HEK293 (cell line): ENCODE measurements at regions not wholly inside any gene's neighbourhood (a gene's known extent, or its start where the extent isn't known, plus 50 kb on each side); places are given as distances from the start of the nearest gene placed in this dataset.

ENCODE experiments used
- CTCF ChIA-PET: fragments of 350-600 bp; formaldehyde crosslinking; extraction: SDS; loops from one replicate; lab custom pipeline; 2021; ENCODE audit warnings: antibody characterized with exemption; lab: Yijun Ruan, JAX
- POLR2A ChIA-PET: fragments of 300-600 bp; formaldehyde crosslinking; extraction: SDS; loops from one replicate; lab custom pipeline; 2020; ENCODE audit warnings: antibody characterized with exemption, inconsistent platforms; lab: Yijun Ruan, JAX
- H3K27ac ChIP-seq: fragments of 200-500 bp; sonication (Bioruptor generic); 2 replicates; pipeline ENCODE4 v1.5.1; 2014; ENCODE audit warnings: low read depth, low read length, control low read depth, inconsistent platforms; ENCODE audit errors: extremely low read depth
- H3K36me3 ChIP-seq, 2 experiments: fragments of 200-500 bp in 1 of 2; sonication (Bioruptor generic) in 1 of 2; 1 replicate in 1 of 2; 2 replicates in 1 of 2; pipeline ENCODE4 v1.5.1; 2014 to 2017; ENCODE audit warnings: inconsistent platforms in 2 of 2, low read length in 2 of 2; ENCODE audit not compliant: control insufficient read depth in 2 of 2, insufficient read depth in 1 of 2
- H3K4me1 ChIP-seq: fragments of 200-500 bp; sonication (Bioruptor generic); 2 replicates; pipeline ENCODE4 v1.5.1; 2014; ENCODE audit warnings: mild to moderate bottlenecking, low read length, inconsistent platforms; ENCODE audit not compliant: control insufficient read depth, insufficient read depth
- H3K4me3 ChIP-seq: 2 replicates; pipeline ENCODE4 v1.5.1; 2011; ENCODE audit warnings: low read depth, mild to moderate bottlenecking, control low read depth, low read length, moderate library complexity
- H3K9me3 ChIP-seq: fragments of 200-500 bp; sonication (Bioruptor generic); 2 replicates; pipeline ENCODE4 v1.5.1; 2014; ENCODE audit warnings: low read depth, low read length, inconsistent platforms; ENCODE audit not compliant: control insufficient read depth, insufficient read depth
- REPIN1 ChIP-seq: fragments of 450-650 bp; formaldehyde crosslinking; IDR thresholded peaks from 2 replicates; pipeline ENCODE4 v1.5.1; 2017; ENCODE audit warnings: missing biosample characterization, missing genetic modification characterization, low read depth
- ZFP37 ChIP-seq: fragments of 450-650 bp; formaldehyde crosslinking; IDR thresholded peaks from 2 replicates; pipeline ENCODE4 v1.5.1; 2016; ENCODE audit warnings: missing biosample characterization, missing genetic modification characterization
- ZFP41 ChIP-seq: fragments of 450-650 bp; formaldehyde crosslinking; IDR thresholded peaks from 2 replicates; pipeline ENCODE4 v1.5.1; 2016; ENCODE audit warnings: missing biosample characterization, missing genetic modification characterization, borderline replicate concordance
- ZNF335 ChIP-seq: fragments of 450-650 bp; formaldehyde crosslinking; conservative IDR thresholded peaks from 2 replicates; pipeline ENCODE4 v1.5.1; 2016; ENCODE audit warnings: missing biosample characterization, missing genetic modification characterization
- ZNF501 ChIP-seq: fragments of 450-650 bp; formaldehyde crosslinking; IDR thresholded peaks from 2 replicates; pipeline ENCODE4 v1.5.1; 2016; ENCODE audit warnings: missing biosample characterization, missing genetic modification characterization
- ZNF561 ChIP-seq: fragments of 450-650 bp; IDR thresholded peaks from 2 replicates; pipeline ENCODE4 v1.5.1; 2018; ENCODE audit warnings: missing biosample characterization, missing genetic modification characterization, borderline replicate concordance
- TF ChIP-seq, protein P1 (sequence below): fragments of 450-650 bp; formaldehyde crosslinking; IDR thresholded peaks from 2 replicates; pipeline ENCODE4 v1.5.1; 2016; ENCODE audit warnings: missing biosample characterization, missing genetic modification characterization, borderline replicate concordance
- TF ChIP-seq, protein P2 (sequence below): fragments of 450-650 bp; formaldehyde crosslinking; IDR thresholded peaks from 2 replicates; pipeline ENCODE4 v1.5.0; 2017; ENCODE audit warnings: missing biosample characterization, missing genetic modification characterization, borderline replicate concordance
- TF ChIP-seq, protein P3 (sequence below): fragments of 450-650 bp; formaldehyde crosslinking; IDR thresholded peaks from 2 replicates; pipeline ENCODE4 v1.5.1; 2016; ENCODE audit warnings: missing biosample characterization, missing genetic modification characterization
- TF ChIP-seq, protein P4 (sequence below): fragments of 450-650 bp; formaldehyde crosslinking; IDR thresholded peaks from 2 replicates; pipeline ENCODE4 v1.5.1; 2016; ENCODE audit warnings: missing biosample characterization, missing genetic modification characterization, borderline replicate concordance

DNA sequence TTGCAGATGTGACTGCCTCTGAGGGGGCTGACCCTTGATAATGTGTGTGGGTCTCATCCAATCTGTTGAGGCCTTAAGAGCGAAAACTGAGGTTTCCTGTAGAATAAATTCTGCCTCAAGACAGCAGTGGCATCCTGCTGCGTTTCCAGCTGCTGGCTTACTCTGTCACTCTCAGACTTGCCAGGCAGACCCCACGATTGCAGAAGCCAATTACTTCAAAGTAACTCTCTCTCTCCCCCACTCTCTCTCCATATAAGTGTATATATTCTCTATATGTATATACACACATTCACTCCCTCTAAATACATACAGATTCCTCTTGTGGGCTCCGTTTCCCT, 152.5 kb upstream of the ALKAL2 start (continued):
- TF ChIP-seq, protein P1, sequence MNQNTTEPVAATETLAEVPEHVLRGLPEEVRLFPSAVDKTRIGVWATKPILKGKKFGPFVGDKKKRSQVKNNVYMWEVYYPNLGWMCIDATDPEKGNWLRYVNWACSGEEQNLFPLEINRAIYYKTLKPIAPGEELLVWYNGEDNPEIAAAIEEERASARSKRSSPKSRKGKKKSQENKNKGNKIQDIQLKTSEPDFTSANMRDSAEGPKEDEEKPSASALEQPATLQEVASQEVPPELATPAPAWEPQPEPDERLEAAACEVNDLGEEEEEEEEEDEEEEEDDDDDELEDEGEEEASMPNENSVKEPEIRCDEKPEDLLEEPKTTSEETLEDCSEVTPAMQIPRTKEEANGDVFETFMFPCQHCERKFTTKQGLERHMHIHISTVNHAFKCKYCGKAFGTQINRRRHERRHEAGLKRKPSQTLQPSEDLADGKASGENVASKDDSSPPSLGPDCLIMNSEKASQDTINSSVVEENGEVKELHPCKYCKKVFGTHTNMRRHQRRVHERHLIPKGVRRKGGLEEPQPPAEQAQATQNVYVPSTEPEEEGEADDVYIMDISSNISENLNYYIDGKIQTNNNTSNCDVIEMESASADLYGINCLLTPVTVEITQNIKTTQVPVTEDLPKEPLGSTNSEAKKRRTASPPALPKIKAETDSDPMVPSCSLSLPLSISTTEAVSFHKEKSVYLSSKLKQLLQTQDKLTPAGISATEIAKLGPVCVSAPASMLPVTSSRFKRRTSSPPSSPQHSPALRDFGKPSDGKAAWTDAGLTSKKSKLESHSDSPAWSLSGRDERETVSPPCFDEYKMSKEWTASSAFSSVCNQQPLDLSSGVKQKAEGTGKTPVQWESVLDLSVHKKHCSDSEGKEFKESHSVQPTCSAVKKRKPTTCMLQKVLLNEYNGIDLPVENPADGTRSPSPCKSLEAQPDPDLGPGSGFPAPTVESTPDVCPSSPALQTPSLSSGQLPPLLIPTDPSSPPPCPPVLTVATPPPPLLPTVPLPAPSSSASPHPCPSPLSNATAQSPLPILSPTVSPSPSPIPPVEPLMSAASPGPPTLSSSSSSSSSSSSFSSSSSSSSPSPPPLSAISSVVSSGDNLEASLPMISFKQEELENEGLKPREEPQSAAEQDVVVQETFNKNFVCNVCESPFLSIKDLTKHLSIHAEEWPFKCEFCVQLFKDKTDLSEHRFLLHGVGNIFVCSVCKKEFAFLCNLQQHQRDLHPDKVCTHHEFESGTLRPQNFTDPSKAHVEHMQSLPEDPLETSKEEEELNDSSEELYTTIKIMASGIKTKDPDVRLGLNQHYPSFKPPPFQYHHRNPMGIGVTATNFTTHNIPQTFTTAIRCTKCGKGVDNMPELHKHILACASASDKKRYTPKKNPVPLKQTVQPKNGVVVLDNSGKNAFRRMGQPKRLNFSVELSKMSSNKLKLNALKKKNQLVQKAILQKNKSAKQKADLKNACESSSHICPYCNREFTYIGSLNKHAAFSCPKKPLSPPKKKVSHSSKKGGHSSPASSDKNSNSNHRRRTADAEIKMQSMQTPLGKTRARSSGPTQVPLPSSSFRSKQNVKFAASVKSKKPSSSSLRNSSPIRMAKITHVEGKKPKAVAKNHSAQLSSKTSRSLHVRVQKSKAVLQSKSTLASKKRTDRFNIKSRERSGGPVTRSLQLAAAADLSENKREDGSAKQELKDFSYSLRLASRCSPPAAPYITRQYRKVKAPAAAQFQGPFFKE (tag by site-specific recombination), result no peak
- TF ChIP-seq ZFP37 (tag by site-specific recombination) (no peak), ZFP41 (tag by site-specific recombination) (no peak), REPIN1 (no peak), ZNF335 (no peak), ZNF501 (no peak), ZNF561 (tag by site-specific recombination) (no peak)
- TF ChIP-seq, protein P2, sequence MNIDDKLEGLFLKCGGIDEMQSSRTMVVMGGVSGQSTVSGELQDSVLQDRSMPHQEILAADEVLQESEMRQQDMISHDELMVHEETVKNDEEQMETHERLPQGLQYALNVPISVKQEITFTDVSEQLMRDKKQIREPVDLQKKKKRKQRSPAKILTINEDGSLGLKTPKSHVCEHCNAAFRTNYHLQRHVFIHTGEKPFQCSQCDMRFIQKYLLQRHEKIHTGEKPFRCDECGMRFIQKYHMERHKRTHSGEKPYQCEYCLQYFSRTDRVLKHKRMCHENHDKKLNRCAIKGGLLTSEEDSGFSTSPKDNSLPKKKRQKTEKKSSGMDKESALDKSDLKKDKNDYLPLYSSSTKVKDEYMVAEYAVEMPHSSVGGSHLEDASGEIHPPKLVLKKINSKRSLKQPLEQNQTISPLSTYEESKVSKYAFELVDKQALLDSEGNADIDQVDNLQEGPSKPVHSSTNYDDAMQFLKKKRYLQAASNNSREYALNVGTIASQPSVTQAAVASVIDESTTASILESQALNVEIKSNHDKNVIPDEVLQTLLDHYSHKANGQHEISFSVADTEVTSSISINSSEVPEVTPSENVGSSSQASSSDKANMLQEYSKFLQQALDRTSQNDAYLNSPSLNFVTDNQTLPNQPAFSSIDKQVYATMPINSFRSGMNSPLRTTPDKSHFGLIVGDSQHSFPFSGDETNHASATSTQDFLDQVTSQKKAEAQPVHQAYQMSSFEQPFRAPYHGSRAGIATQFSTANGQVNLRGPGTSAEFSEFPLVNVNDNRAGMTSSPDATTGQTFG (tag by site-specific recombination), result no peak
- TF ChIP-seq, protein P3, sequence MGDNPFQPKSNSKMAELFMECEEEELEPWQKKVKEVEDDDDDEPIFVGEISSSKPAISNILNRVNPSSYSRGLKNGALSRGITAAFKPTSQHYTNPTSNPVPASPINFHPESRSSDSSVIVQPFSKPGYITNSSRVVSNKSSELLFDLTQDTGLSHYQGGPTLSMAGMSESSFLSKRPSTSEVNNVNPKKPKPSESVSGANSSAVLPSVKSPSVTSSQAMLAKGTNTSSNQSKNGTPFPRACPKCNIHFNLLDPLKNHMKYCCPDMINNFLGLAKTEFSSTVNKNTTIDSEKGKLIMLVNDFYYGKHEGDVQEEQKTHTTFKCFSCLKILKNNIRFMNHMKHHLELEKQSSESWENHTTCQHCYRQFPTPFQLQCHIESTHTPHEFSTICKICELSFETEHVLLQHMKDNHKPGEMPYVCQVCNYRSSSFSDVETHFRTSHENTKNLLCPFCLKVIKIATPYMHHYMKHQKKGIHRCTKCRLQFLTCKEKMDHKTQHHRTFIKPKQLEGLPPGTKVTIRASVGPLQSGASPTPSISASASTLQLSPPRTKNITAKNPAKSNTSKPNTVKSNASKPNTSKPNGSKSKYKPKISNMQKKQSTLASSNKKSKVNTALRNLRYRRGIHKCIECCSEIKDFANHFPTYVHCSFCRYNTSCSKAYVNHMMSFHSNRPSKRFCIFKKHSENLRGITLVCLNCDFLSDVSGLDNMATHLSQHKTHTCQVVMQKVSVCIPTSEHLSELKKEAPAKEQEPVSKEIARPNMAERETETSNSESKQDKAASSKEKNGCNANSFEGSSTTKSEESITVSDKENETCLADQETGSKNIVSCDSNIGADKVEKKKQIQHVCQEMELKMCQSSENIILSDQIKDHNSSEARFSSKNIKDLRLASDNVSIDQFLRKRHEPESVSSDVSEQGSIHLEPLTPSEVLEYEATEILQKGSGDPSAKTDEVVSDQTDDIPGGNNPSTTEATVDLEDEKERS (tag by site-specific recombination), result no peak

DNA sequence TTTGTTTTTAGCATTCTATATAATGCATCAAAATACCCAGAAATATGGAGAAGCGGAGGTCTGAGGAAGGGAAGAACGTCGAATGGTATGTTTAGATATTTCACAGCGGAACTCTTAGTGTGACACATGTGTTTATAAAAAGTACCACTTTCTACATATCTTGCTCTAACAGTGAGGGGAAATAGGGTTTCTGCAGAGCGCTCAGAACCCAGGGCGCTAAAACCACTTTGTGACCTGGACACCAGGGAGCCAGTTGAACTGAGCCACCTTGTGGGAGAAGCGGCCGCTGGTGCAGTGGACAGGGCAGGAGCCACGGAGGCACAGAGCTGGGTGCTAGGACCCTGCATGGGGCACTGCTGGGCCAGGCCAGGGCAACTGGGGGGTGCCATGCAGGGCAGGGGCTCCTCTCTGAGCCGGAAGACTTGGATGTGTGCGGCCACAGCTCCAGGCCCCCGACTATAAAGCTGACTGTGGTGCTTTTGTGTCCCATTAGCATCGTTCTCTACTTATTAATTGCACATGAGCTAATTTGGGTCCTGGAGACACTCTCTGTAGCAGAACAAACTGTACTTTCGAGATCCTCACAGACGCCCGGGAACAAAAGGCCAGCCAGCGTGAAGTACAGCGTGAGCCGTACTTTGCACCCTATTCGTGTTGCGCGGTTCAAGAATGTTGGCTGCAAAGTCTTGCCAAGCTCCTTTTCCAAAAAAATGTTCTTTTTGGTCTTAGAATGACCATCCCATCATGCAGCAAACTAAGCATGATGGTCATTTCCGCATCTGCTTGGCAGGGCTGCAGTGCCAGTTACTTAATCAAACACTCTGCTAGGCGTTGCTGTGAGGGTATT, 151.9 kb upstream of the ALKAL2 start:
- ChIA-PET CTCF (no interaction called here), POLR2A (no interaction called here)
- H3K4me3 ChIP-seq, result no peak overlapping the region
- H3K4me1 ChIP-seq, result no peaks in the 10 kb centered on the region
- H3K9me3 ChIP-seq, result no peaks in the 10 kb centered on the region
- TF ChIP-seq, protein P4, sequence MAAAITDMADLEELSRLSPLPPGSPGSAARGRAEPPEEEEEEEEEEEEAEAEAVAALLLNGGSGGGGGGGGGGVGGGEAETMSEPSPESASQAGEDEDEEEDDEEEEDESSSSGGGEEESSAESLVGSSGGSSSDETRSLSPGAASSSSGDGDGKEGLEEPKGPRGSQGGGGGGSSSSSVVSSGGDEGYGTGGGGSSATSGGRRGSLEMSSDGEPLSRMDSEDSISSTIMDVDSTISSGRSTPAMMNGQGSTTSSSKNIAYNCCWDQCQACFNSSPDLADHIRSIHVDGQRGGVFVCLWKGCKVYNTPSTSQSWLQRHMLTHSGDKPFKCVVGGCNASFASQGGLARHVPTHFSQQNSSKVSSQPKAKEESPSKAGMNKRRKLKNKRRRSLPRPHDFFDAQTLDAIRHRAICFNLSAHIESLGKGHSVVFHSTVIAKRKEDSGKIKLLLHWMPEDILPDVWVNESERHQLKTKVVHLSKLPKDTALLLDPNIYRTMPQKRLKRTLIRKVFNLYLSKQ (tag by site-specific recombination), result no peak
- TF ChIP-seq, all 188 proteins: peak for 0
- no peaks in the 10 kb centered on the region for H3K36me3 ChIP-seq
- H3K27ac ChIP-seq, result no peak overlapping the region
